PC-9 (cell line): ENCODE measurements at regions not wholly inside any gene's neighbourhood (a gene's known extent, or its start where the extent isn't known, plus 50 kb on each side); places are given as distances from the start of the nearest gene placed in this dataset.

Source experiments
- BruUV-seq: library from RNA; stranded (reverse); fragments of 400-500 nt; replicated peaks from 2 replicates; lab custom pipeline; 2021; lab: Mats Ljungman, UMichigan
- CTCF ChIA-PET: fragments of 300-600 bp; sonication (Branson Sonifier 250); formaldehyde crosslinking; loops from one replicate; lab custom pipeline; 2022; ENCODE audit warnings: antibody characterized with exemption; lab: Charles Lee
- POLR2A ChIA-PET: fragments of 300-600 bp; sonication (Branson Sonifier 250); formaldehyde crosslinking; loops from one replicate; lab custom pipeline; 2022; ENCODE audit warnings: antibody characterized with exemption; ENCODE audit not compliant: unreplicated experiment; lab: Charles Lee
- DNase-seq, 2 experiments: peaks; one replicate each; pipeline versions ENCODE4 v3.0.0 to v3.0.0-alpha.2; 2015 to 2022; ENCODE audit warnings: mixed read lengths in 1 of 2
- H2AFZ ChIP-seq: fragments of 200-600 bp; sonication (generic); 2 replicates; pipeline ENCODE4 v1.8.1; 2017; ENCODE audit warnings: antibody characterized with exemption
- H3F3A ChIP-seq: fragments of 200-600 bp; sonication (generic); 2 replicates; pipeline ENCODE4 v1.8.1; 2017; ENCODE audit warnings: antibody characterized with exemption, mild to moderate bottlenecking, low read depth; ENCODE audit not compliant: insufficient read depth
- H3K27ac ChIP-seq: fragments of 200-600 bp; sonication (generic); 2 replicates; pipeline ENCODE4 v1.6.1; 2016; ENCODE audit warnings: mixed run types
- H3K27me3 ChIP-seq: fragments of 200-600 bp; sonication (generic); 2 replicates; pipeline ENCODE4 v1.6.1; 2016; ENCODE audit warnings: low read depth, mixed run types; ENCODE audit not compliant: insufficient read depth
- H3K36me3 ChIP-seq: fragments of 200-600 bp; sonication (generic); 2 replicates; pipeline ENCODE4 v1.6.1; 2016; ENCODE audit warnings: low read depth, mixed run types
- H3K4me1 ChIP-seq: fragments of 200-600 bp; sonication (generic); replicated peaks from 2 replicates; pipeline ENCODE4 v1.6.1; 2016; ENCODE audit warnings: mixed run types; ENCODE audit not compliant: insufficient read depth
- H3K4me2 ChIP-seq: fragments of 200-600 bp; sonication (generic); 2 replicates; pipeline ENCODE4 v1.6.1; 2017; ENCODE audit warnings: mixed run types
- H3K4me3 ChIP-seq: fragments of 200-600 bp; sonication (generic); 2 replicates; pipeline ENCODE4 v1.6.1; 2016; ENCODE audit warnings: mixed run types
- H3K79me2 ChIP-seq: fragments of 200-600 bp; sonication (generic); 2 replicates; pipeline ENCODE4 v1.6.1; 2017; ENCODE audit warnings: low read depth, mixed run types
- H3K9me2 ChIP-seq: fragments of 200-600 bp; sonication (generic); 2 replicates; pipeline ENCODE4 v1.8.1; 2017; ENCODE audit warnings: mild to moderate bottlenecking; ENCODE audit not compliant: insufficient read depth
- H3K9me3 ChIP-seq: fragments of 200-600 bp; sonication (generic); 2 replicates; pipeline ENCODE4 v1.8.1; 2016; ENCODE audit warnings: low read depth; ENCODE audit not compliant: insufficient read depth
- H4K20me1 ChIP-seq: fragments of 200-600 bp; sonication (generic); 2 replicates; pipeline ENCODE4 v1.8.1; 2017; ENCODE audit not compliant: insufficient read depth
- CTCF ChIP-seq: fragments of 200-600 bp; sonication (generic); conservative IDR thresholded peaks from 2 replicates; pipeline ENCODE4 v1.6.1; 2017; ENCODE audit warnings: mixed run types, antibody characterized with exemption, mild to moderate bottlenecking, moderate library complexity
- EZH2 ChIP-seq: fragments of 200-600 bp; sonication (generic); IDR thresholded peaks from 2 replicates; pipeline ENCODE4 v1.8.0; 2017; ENCODE audit warnings: antibody characterized with exemption, low read depth
- intact Hi-C: fragments of 100-400 bp; cut with micrococcal nuclease; formaldehyde crosslinking; loops from one replicate; pipeline ENCODE4 v1.10.0; 2022; ENCODE audit not compliant: unreplicated experiment

- Histone ChIP-seq H3K4me2 (no peak overlapping the region), H3K4me3 (no peak overlapping the region), H2AFZ (no peak overlapping the region), H3K4me1 (no peaks in the 10 kb centered on the region), H3K9me3 (no peaks in the 10 kb centered on the region), H3K27me3 (no peaks in the 10 kb centered on the region), H3F3A (no peaks in the 10 kb centered on the region), H3K9me2 (0 out of 2 replicates have a peak, but pooled peaks cover under 1% of the 10 kb centered on the region), H3K27ac (no peak overlapping the region), H3K36me3 (no peaks in the 10 kb centered on the region), H4K20me1 (no peaks in the 10 kb centered on the region), H3K79me2 (no peaks in the 10 kb centered on the region)
- no peak for DNase-seq
- intact Hi-C loops = no loop called here
- TF ChIP-seq CTCF (no peak), EZH2 (no peak)
- ChIA-PET CTCF (no interaction called here), POLR2A (no interaction called here)
- no TSS peak for BruUV-seq
These were observed 91.4 kb upstream of the LYPLAL1 start for GRCh38 chr1:219081943-219082925.

GRCh38 chr1:219083631-219084030 lies 90.0 kb upstream of the LYPLAL1 start:
- no peaks in the 10 kb centered on the region for H3K79me2 ChIP-seq
- H3K9me2 ChIP-seq = no peaks in the 10 kb centered on the region
- DNase-seq = no peak
- H3K4me1 ChIP-seq = peaks cover 5% of the 10 kb centered on the region; the same call in 1 of the 2 replicates
- no peak overlapping the region for H3K4me3 ChIP-seq
- H3K36me3 ChIP-seq = no peaks in the 10 kb centered on the region
- H3F3A ChIP-seq = peaks cover 4% of the 10 kb centered on the region; the same call in 1 of the 2 replicates
- ChIA-PET POLR2A (no interaction called here), CTCF (interaction anchor here (0.7 kb wide), 1 partner anchor 650 kb away, joined by 3 read pairs; no protein-coding TSS in a partner anchor)
- intact Hi-C loops = no loop called here
- no peaks in the 10 kb centered on the region for H3K9me3 ChIP-seq
- H3K27me3 ChIP-seq = no peaks in the 10 kb centered on the region
- no peak overlapping the region for H2AFZ ChIP-seq
- H3K4me2 ChIP-seq = no peak overlapping the region
- no TSS peak for BruUV-seq
- no peaks in the 10 kb centered on the region for H4K20me1 ChIP-seq
- no peak overlapping the region for H3K27ac ChIP-seq
- TF ChIP-seq EZH2 (no peak), CTCF (no peak)

GRCh38 chr1:219085082-219085481 lies 88.6 kb upstream of the LYPLAL1 start:
- no peak for DNase-seq
- H3K27me3 ChIP-seq = no peaks in the 10 kb centered on the region
- ChIA-PET CTCF (no interaction called here), POLR2A (no interaction called here)
- no peaks in the 10 kb centered on the region for H3K9me2 ChIP-seq
- no peaks in the 10 kb centered on the region for H4K20me1 ChIP-seq
- H3K4me2 ChIP-seq = no peak overlapping the region
- H2AFZ ChIP-seq = no peak overlapping the region
- H3K27ac ChIP-seq = no peak overlapping the region
- no peaks in the 10 kb centered on the region for H3K79me2 ChIP-seq
- BruUV-seq = no TSS peak
- H3K36me3 ChIP-seq = no peaks in the 10 kb centered on the region
- TF ChIP-seq CTCF (no peak), EZH2 (no peak)
- H3F3A ChIP-seq = peaks cover 13% of the 10 kb centered on the region
- intact Hi-C loops = no loop called here
- H3K4me3 ChIP-seq = no peak overlapping the region
- H3K9me3 ChIP-seq = peaks cover 4% of the 10 kb centered on the region; the same call in 1 of the 2 replicates
- peaks cover 19% of the 10 kb centered on the region for H3K4me1 ChIP-seq
